Activated CD4-positive, alpha-beta T cell treated with anti-CD3 and anti-CD28 coated beads, Interleukin-2, amount 10 ng/mL, durations not matched to agents 7 days and 5 days (primary cell): ENCODE measurements at regions not wholly inside any gene's neighbourhood (a gene's known extent, or its start where the extent isn't known, plus 50 kb on each side); places are given as distances from the start of the nearest gene placed in this dataset.
"Not testable (repeated sequence)": the region's sequence is repeated elsewhere in the genome, so short reads cannot be mapped to it uniquely, and the experiment has no call there.

Experiments used
- CTCF ChIA-PET: fragments of 350-600 bp; sonication (Branson Sonifier 250); formaldehyde crosslinking; loops from one replicate; lab custom pipeline; 2021; ENCODE audit warnings: antibody characterized with exemption; lab: Charles Lee
- POLR2A ChIA-PET: fragments of 350-600 bp; sonication (Branson Sonifier 250); formaldehyde crosslinking; loops from one replicate; lab custom pipeline; 2021; ENCODE audit warnings: antibody characterized with exemption; lab: Charles Lee
- DNase-seq: peaks from one replicate; pipeline ENCODE4 v3.0.0-alpha.2; 2020
- H3K27ac Mint-ChIP-seq: one replicate; pipeline ENCODE4 v1.8.0; 2021; ENCODE audit warnings: mild to moderate bottlenecking, moderate library complexity, mixed read lengths
- H3K27me3 Mint-ChIP-seq: one replicate; pipeline ENCODE4 v1.8.0; 2021; ENCODE audit warnings: mixed read lengths
- H3K36me3 Mint-ChIP-seq: one replicate; pipeline ENCODE4 v1.8.0; 2021; ENCODE audit warnings: low read depth, mixed read lengths
- H3K4me1 Mint-ChIP-seq: one replicate; pipeline ENCODE4 v1.8.0; 2021; ENCODE audit warnings: mixed read lengths
- H3K4me3 Mint-ChIP-seq: one replicate; pipeline ENCODE4 v1.8.0; 2021; ENCODE audit warnings: mild to moderate bottlenecking, moderate library complexity, mixed read lengths
- H3K9me3 Mint-ChIP-seq: one replicate; pipeline ENCODE4 v1.8.0; 2021; ENCODE audit warnings: mixed read lengths

GRCh38 chr3:177613901-177614300, 416.6 kb upstream of the TBL1XR1 start:
- peaks cover 4% of the 10 kb centered on the region for H3K36me3 Mint-ChIP-seq

DNA sequence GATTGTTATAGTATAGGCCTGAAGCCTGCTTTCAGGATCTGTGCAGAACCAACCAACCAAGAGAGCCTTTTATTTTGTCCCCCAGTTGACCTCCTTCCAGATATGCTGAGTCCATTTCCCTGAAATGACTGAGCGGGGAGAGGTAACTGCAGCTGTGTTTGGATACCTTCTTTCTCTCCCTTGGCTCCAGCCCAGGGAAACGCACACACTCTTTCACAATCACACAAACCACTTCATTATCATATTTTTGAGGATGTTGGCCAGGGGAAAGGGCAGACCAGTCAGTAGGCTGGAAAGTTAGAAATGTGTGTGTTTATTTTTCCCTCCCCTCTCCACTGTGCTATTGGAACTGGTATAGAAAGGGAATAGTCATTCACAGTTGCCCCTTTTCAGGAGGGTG, 417.7 kb upstream of the TBL1XR1 start:
- Mint-ChIP-seq H3K9me3 (peaks cover 8% of the 10 kb centered on the region), H3K4me3 (no peak overlapping the region), H3K27ac (no peak overlapping the region), H3K27me3 (no peaks in the 10 kb centered on the region), H3K4me1 (peaks cover 4% of the 10 kb centered on the region), H3K36me3 (peaks cover 2% of the 10 kb centered on the region)
- ChIA-PET POLR2A (no interaction called here), CTCF (interaction anchor here (1.0 to 1.1 kb wide), 2 partner anchors 8 to 12 kb away, joined by 3 to 7 read pairs; no protein-coding TSS in a partner anchor)
- no peak for DNase-seq

More at GRCh38 chr3:177613901-177614300, 416.6 kb upstream of the TBL1XR1 start:
- no peak overlapping the region for H3K4me3 Mint-ChIP-seq
- H3K27ac Mint-ChIP-seq, result no peak overlapping the region
- ChIA-PET POLR2A (interaction anchor here (0.6 kb wide), 1 partner anchor 116 kb away, joined by 3 read pairs; no protein-coding TSS in a partner anchor), CTCF (interaction anchor here (1.0 kb wide), 1 partner anchor 15 kb away, joined by 4 read pairs; no protein-coding TSS in a partner anchor)
- H3K9me3 Mint-ChIP-seq, result peaks cover 8% of the 10 kb centered on the region
- no peak for DNase-seq
- no peaks in the 10 kb centered on the region for H3K27me3 Mint-ChIP-seq
- H3K4me1 Mint-ChIP-seq, result peaks cover 4% of the 10 kb centered on the region

- POLR2A ChIA-PET, result no interaction called here
- peaks cover 11% of the 10 kb centered on the region for H3K4me1 Mint-ChIP-seq
Measured at GRCh38 chr3:177618873-177619733, 421.8 kb upstream of the TBL1XR1 start.

GRCh38 chr3:177620073-177620472, 422.8 kb upstream of the TBL1XR1 start:
- DNase-seq, result no peak
- peaks cover 3% of the 10 kb centered on the region for H3K36me3 Mint-ChIP-seq
- peaks cover 9% of the 10 kb centered on the region for H3K4me1 Mint-ChIP-seq
- no peak overlapping the region for H3K27ac Mint-ChIP-seq
- peaks cover 6% of the 10 kb centered on the region for H3K9me3 Mint-ChIP-seq
- no peak overlapping the region for H3K4me3 Mint-ChIP-seq
- no peaks in the 10 kb centered on the region for H3K27me3 Mint-ChIP-seq
- ChIA-PET CTCF (no interaction called here), POLR2A (no interaction called here)

More at GRCh38 chr3:177618873-177619733, 421.8 kb upstream of the TBL1XR1 start:
- H3K9me3 Mint-ChIP-seq, result peaks cover 13% of the 10 kb centered on the region
- DNase-seq, result no peak
- no peaks in the 10 kb centered on the region for H3K27me3 Mint-ChIP-seq
- no peak overlapping the region for H3K4me3 Mint-ChIP-seq
- no peak overlapping the region for H3K27ac Mint-ChIP-seq
- CTCF ChIA-PET, result interaction anchor here (0.6 kb wide), 1 partner anchor 9 kb away, joined by 3 read pairs; no protein-coding TSS in a partner anchor
- H3K36me3 Mint-ChIP-seq, result peaks cover 2% of the 10 kb centered on the region

GRCh38 chr3:177622520-177622919, 425.2 kb upstream of the TBL1XR1 start:
- H3K27ac Mint-ChIP-seq, result no peak overlapping the region
- no peaks in the 10 kb centered on the region for H3K27me3 Mint-ChIP-seq
- peaks cover 3% of the 10 kb centered on the region for H3K36me3 Mint-ChIP-seq
- no peak for DNase-seq
- CTCF ChIA-PET, result interaction anchor here (0.9 kb wide), 1 partner anchor 570 kb away, joined by 3 read pairs; no protein-coding TSS in a partner anchor
- peaks cover 4% of the 10 kb centered on the region for H3K9me3 Mint-ChIP-seq
- POLR2A ChIA-PET, result no interaction called here
- peaks cover 7% of the 10 kb centered on the region for H3K4me1 Mint-ChIP-seq
- no peak overlapping the region for H3K4me3 Mint-ChIP-seq

DNA sequence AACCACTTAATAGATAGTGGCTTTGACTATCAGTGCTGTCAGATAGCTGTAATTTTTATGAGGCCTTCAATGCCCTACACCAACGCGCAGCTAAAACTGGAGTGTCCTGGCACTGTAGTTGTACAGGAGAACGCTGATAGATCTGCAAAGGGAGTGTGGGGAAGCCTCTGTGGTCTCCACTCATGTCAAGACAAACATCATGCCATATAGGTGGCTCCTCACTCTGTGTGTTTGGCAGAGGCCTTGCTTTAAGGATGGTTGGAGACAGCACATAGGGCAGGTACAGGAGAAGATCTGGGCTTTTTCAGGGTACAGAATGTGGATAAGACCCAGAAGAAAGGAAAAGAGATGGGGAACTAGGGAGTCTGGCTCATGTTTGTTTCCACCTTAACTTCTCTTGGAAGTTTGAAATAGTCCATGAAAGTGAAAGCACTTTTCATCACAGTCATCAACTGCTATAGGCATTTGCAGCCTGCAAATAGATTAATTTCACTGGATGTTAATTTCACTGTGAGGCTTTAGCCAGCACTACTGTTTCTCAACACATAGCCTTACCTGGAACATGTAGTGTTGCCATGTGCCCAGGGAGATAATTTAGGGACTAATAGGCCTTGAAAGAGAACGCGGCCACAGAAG, 425.8 kb upstream of the TBL1XR1 start:
- CTCF ChIA-PET, result interaction anchor here (0.9 kb wide), 1 partner anchor 571 kb away, joined by 3 read pairs; no protein-coding TSS in a partner anchor
- H3K4me3 Mint-ChIP-seq, result no peak overlapping the region
- H3K9me3 Mint-ChIP-seq, result peaks cover 4% of the 10 kb centered on the region
- DNase-seq, result no peak
- POLR2A ChIA-PET, result no interaction called here
- peaks cover 7% of the 10 kb centered on the region for H3K4me1 Mint-ChIP-seq
- no peaks in the 10 kb centered on the region for H3K27me3 Mint-ChIP-seq
- peaks cover 3% of the 10 kb centered on the region for H3K36me3 Mint-ChIP-seq
- no peak overlapping the region for H3K27ac Mint-ChIP-seq

GRCh38 chr3:177624528-177625495, 427.5 kb upstream of the TBL1XR1 start:
- H3K36me3 Mint-ChIP-seq, result peaks cover 3% of the 10 kb centered on the region
- no peak for DNase-seq
- peaks cover 7% of the 10 kb centered on the region for H3K9me3 Mint-ChIP-seq
- no peaks in the 10 kb centered on the region for H3K27me3 Mint-ChIP-seq
- ChIA-PET CTCF (interaction anchor here (0.6 to 1.1 kb wide), 2 partner anchors 20 to 400 kb away, joined by 3 read pairs; no protein-coding TSS in a partner anchor), POLR2A (no interaction called here)
- peaks cover 7% of the 10 kb centered on the region for H3K4me1 Mint-ChIP-seq
- no peak overlapping the region for H3K27ac Mint-ChIP-seq
- H3K4me3 Mint-ChIP-seq, result no peak overlapping the region

DNA sequence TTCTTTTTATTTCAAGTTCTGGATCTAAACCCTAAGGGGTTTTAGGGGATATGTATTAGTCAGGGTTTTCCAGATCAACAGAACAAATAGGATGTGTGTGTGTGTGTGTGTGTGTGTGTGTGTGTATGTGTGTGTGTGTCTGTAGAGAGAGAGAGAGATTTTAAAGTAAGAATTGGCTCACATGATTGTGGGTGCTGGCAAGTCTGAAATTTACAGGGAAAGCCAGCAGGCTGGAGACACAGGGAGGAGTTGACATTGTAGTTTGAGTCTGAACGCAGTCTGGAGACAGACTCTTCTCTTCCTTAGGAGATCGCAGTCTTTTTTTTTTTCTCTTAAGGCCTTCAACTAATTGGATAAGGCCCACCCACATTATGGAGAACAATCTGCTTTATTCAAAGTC, 428.8 kb upstream of the TBL1XR1 start:
- Mint-ChIP-seq H3K9me3 (peaks cover 7% of the 10 kb centered on the region), H3K27me3 (no peaks in the 10 kb centered on the region), H3K36me3 (peaks cover 3% of the 10 kb centered on the region), H3K27ac (no peak overlapping the region), H3K4me1 (peaks cover 7% of the 10 kb centered on the region), H3K4me3 (no peak overlapping the region)
- ChIA-PET POLR2A (no interaction called here), CTCF (no interaction called here)
- DNase-seq, result no peak

DNA sequence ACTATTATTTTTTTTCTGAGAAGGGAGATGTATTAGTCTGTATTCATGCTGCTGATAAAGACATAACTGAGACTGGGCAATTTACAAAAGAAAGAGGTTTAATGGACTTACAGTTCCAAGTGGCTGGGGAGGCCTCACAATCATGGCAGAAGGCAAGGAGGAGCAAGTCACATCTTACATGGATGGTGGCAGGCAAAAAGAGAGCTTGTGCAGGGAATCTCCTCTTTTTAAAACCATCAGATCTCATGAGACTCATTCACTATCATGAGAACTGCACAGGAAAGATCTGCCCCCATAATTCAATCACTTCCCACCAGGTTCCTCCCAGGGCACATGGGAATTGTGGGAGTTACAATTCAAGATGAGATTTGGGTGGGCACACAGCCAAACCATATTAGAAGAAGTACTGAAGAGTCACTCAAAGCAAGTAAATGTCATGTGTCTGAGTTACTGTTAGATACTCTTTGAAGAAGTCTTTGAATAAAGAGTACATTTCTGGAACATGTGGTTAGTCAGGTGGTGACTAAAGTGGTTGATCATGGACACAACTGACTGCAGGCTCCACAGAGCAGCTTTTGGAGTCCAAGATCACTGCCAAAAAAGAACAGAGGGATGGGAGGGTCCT, 430.9 kb upstream of the TBL1XR1 start:
- H3K4me3 Mint-ChIP-seq, CTCF ChIA-PET, H3K4me1 Mint-ChIP-seq, H3K27me3 Mint-ChIP-seq, DNase-seq, POLR2A ChIA-PET, H3K9me3 Mint-ChIP-seq, H3K36me3 Mint-ChIP-seq, H3K27ac Mint-ChIP-seq: not testable (repeated sequence)

- no peaks in the 10 kb centered on the region for H3K4me1 Mint-ChIP-seq
- DNase-seq, result no peak
- peaks cover 1% of the 10 kb centered on the region for H3K36me3 Mint-ChIP-seq
- ChIA-PET CTCF (no interaction called here), POLR2A (no interaction called here)
- H3K27me3 Mint-ChIP-seq, result no peaks in the 10 kb centered on the region
- H3K9me3 Mint-ChIP-seq, result peaks cover 2% of the 10 kb centered on the region
- no peak overlapping the region for H3K27ac Mint-ChIP-seq
- no peak overlapping the region for H3K4me3 Mint-ChIP-seq
Measured at GRCh38 chr3:177629276-177629675, 432.0 kb upstream of the TBL1XR1 start.

DNA sequence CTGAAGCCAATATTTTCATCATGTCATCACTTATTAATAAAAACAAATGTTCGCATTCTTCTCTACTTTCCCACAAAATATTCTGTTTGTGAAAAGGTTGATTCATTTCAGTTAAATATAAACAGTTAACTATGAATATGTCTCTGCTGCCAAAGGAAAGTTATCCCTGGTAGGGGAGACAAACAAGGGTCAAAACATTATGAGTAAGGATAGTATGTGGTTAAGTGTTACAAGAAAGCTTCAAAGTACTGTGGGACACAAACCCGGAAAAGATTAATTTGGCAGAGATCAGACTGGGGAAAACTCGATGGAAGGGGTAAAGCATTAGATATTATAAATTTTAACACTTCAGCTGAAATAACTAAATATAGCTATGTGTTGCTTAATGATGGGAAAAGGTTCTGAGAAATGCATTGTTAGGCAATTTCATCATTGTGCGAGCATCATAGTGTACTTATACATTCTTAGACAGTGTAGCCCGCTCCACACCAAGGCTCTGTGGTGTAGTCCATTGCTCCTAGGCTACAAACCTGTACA, 436.5 kb upstream of the TBL1XR1 start:
- ChIA-PET CTCF (no interaction called here), POLR2A (no interaction called here)
- Mint-ChIP-seq H3K4me3 (no peak overlapping the region), H3K4me1 (no peaks in the 10 kb centered on the region), H3K27me3 (no peaks in the 10 kb centered on the region), H3K27ac (no peak overlapping the region), H3K9me3 (peaks cover 4% of the 10 kb centered on the region), H3K36me3 (no peaks in the 10 kb centered on the region)
- no peak for DNase-seq
